ENCODE measurements at regions not wholly inside any gene's neighbourhood (a gene's known extent, or its start where the extent isn't known, plus 50 kb on each side); places are given as distances from the start of the nearest gene placed in this dataset.

DNA sequence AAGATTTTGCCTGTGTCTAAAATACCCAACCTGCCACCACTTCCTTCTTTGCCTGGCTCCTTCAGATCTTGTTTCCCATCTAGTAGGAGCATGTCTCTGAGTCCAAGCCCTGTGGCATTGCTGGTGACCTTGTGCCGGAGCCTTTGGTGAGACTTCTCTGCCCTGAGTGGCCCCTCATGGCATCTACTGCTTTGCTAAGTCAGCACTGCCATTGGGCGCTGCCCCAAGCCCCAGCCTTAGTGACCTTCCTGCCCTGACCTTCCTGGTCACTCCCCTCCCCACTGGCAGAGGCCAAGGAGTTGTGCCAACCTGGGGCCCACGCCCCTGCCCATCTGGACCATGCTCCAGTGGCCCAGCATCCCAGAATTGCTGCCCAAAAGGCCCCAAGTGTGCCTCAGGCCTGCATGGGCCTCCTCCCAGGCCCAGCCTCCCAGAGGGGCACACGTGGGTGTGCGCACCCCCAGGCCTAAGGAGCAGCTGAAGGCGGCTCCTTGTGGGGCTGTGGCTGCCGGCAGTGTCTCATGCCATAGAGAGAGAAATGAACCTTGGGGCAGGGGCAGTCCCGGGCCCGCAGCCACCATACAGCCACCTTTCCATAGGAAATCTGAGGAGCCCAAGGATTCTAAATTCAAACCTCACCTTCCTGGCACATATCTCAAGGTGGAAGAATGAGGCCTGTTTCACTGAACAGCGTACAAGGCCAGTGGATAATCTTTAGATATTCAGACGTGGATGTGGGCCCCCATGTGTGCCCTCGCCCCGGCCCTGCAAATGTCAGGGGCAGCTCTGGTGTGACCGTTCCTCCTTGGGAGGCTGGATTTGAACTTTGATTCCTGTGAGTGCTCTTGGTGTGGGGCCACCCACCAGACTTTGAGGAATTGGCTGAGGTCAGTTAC, 100.2 kb upstream of the SLC66A3 start:
- TF ChIP-seq CTCF (IDR thresholded peaks at IDR 0.05): no peak
- TF ChIP-seq ZFX (IDR thresholded peaks at IDR 0.05; ENCODE audit: borderline replicate concordance): no peak
- no peak overlapping the region for H3K27ac ChIP-seq

DNA sequence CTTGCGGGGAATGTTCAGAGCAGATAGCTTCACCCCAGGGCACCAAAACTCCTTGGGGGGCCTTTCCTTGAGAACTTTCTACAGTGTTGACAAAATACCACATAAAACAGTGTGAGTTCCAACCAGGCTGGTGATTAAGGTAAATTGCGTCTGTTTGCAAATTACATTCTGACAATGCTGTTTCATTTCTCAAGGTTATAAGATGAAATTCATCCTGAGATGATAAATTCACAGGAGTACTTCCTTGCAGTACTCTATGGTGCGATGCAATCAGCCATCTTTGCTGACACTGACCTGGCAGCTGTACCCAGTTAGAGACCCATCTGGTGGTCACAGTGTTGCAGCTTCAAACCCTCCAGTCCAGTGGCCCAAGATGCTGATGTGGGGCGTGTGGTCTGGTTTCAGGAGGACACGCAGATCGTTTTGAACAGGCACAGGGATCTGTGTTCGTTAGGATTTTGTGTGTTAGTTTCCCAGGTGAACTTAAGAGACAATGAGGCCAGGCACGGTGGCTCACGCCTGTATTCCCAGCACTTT, 99.5 kb upstream of the SLC66A3 start:
- TF ChIP-seq CTCF (IDR thresholded peaks at IDR 0.05): no peak
- TF ChIP-seq ZFX (IDR thresholded peaks at IDR 0.05; ENCODE audit: borderline replicate concordance): no peak
- H3K27ac ChIP-seq: no peak overlapping the region

DNA sequence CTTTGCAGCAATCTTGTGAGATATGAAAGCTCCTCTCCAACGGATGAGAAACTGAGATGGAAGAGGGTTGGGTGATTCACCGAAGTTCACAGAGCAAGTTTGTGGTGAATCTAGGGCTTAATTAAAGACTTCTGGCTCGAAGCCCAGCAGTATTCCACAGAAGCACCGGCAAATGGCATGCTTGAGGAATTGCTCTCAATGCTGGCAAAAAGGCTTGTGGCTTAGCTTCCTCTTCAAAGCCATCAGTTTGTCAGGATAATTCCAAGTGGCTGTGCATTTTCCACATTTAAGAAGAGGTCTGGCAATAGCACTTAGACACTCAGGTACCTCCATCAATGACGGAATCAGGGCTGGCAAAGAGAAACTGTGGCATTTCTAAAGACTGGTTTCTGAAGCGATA, 98.7 kb upstream of the SLC66A3 start:
- TF ChIP-seq ZFX (IDR thresholded peaks at IDR 0.05; ENCODE audit: borderline replicate concordance) (no peak), CTCF (IDR thresholded peaks at IDR 0.05) (no peak)
- H3K27ac ChIP-seq: no peak overlapping the region

DNA sequence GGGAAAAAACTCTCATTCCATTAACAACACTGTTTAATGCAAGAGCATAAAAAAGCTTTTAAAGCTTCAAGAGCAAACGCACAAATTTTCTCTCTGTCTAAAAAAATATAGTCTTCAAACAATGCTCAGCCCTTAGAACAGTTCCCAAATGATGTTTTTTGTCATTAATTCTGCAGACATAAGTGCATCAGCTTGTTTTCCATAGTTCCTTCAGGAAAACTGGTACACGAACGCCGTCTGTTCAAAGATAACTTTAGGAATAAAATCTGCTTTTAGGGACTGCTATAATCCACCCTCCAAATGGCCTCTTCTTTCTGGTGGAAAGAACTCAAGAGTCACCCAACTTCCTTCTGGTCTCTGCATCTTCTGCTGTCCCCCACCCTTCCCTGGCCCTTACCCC, 98.2 kb upstream of the SLC66A3 start:
- no peak for TF ChIP-seq ZFX (IDR thresholded peaks at IDR 0.05; ENCODE audit: borderline replicate concordance)
- TF ChIP-seq CTCF (IDR thresholded peaks at IDR 0.05): no peak

DNA sequence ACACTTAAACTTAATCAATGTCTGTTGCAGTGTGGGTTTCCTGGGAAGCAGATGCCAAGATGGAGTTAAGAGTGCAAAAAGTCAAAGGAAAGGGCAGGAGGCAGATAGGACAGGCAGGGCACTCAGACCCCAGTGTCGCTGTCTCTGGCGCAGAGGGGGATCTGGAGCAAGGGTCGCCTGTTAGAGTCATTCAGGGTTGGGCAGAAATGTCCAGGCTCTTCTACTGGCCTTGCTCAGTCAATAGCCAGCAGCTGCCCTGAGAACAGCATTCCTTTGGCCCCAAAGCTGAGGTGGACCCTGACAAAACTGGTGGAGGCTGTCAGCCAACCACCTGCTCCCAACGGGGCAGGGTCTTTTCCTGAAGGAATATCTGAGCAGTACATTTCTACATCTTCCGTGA, 97.1 kb upstream of the SLC66A3 start:
- H3K27ac ChIP-seq: no peak overlapping the region
- TF ChIP-seq CTCF (IDR thresholded peaks at IDR 0.05) (no peak), ZFX (IDR thresholded peaks at IDR 0.05; ENCODE audit: borderline replicate concordance) (no peak)

More for the DNA sequence above, 98.2 kb upstream of the SLC66A3 start:
- H3K27ac ChIP-seq: no peak overlapping the region

DNA sequence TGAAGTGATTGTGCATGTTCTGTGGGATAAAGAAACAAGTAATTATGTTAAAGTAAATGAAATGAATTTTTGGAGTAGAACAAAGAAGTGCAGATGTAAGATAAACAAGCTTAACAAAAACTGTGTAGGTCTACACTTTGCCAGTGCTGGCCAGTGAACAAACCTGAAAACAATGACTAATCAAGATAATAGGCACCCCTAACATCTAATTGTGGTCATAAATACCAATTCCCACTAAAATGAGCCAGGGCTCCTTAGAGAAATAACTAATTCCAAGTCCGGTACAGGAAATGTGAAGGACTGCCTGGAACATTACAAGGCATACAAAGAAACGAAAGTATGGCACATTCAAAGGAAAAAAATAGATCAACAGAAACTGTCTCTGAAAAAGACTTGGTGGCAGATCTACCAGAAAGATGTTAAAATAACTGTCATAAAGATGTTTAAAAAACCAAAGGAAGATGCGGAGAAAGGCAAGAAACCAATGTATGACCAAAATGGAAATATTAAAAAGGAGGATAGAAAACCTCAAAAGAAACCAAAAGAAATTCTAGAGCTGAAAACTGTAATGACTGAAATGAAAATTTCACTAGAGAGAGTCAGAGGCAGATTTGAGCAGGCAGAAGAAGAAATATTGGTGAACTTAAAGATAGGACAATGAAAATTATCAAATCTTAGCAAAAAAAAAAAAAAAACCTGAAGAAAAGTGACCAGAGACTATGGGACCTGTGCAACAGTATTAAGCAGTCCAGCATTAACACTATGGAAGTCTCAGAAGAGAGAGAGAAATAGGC, 94.7 kb upstream of the SLC66A3 start:
- no peak overlapping the region for H3K27ac ChIP-seq
- TF ChIP-seq ZFX (IDR thresholded peaks at IDR 0.05; ENCODE audit: borderline replicate concordance): no peak
- TF ChIP-seq CTCF (IDR thresholded peaks at IDR 0.05): no peak
